Upper lobe of left lung (tissue), 6 donors: ENCODE measurements at regions not wholly inside any gene's neighbourhood (a gene's known extent, or its start where the extent isn't known, plus 50 kb on each side); places are given as distances from the start of the nearest gene placed in this dataset.

ENCODE experiments used
- ATAC-seq, 2 donors: fragments of 200-7000 bp; cut with Tn5 transposase; one replicate each; pipeline ENCODE4 v1.9.1; 2022; ENCODE audit warnings: mild to moderate bottlenecking in 2 of 2, moderate library complexity in 2 of 2; ENCODE audit not compliant: low FRiP score in 2 of 2
- DNase-seq, 2 donors: peaks; one replicate each; pipeline ENCODE4 v3.0.0-alpha.2; 2019 to 2020
- H3K27ac ChIP-seq, 4 donors: fragments of 200-600 bp; sonication (generic); one replicate each; pipeline ENCODE4 v1.5.1; 2016 to 2019
- H3K27me3 ChIP-seq, 4 donors: fragments of 200-600 bp; sonication (generic); one replicate each; pipeline ENCODE4 v1.5.1; 2017 to 2019
- H3K36me3 ChIP-seq, 4 donors: fragments of 200-600 bp; sonication (generic); one replicate each; pipeline ENCODE4 v1.5.1; 2016 to 2019
- H3K4me1 ChIP-seq, 4 donors: fragments of 200-600 bp; sonication (generic); one replicate each; pipeline ENCODE4 v1.5.1; 2018 to 2019
- H3K4me3 ChIP-seq, 4 donors: fragments of 200-600 bp; sonication (generic); one replicate each; pipeline ENCODE4 v1.5.1; 2017 to 2019; ENCODE audit warnings: mild to moderate bottlenecking in 2 of 4, moderate library complexity in 1 of 4
- H3K9me3 ChIP-seq, 4 donors: fragments of 200-600 bp; sonication (generic); one replicate each; pipeline ENCODE4 v1.5.1; 2018 to 2019
- EP300 ChIP-seq, 4 donors: sonication (generic); formaldehyde crosslinking; IDR thresholded peaks; one replicate each; pipeline ENCODE4 v1.5.1; 2017; ENCODE audit warnings: antibody characterized with exemption in 4 of 4, control low read depth in 2 of 4
- POLR2A ChIP-seq, 4 donors: fragments of 450-650 bp; IDR thresholded peaks; one replicate each; pipeline ENCODE4 v1.5.1; 2016 to 2017; ENCODE audit warnings: antibody characterized with exemption in 4 of 4, mild to moderate bottlenecking in 2 of 4
- POLR2AphosphoS5 ChIP-seq, 2 donors: sonication (generic); formaldehyde crosslinking; IDR thresholded peaks; one replicate each; pipeline ENCODE4 v1.5.1; 2017; ENCODE audit warnings: antibody characterized with exemption in 2 of 2
- WGBS, 2 donors: methylation state at CpG; one replicate each; pipeline ENCODE4 v1.1.5; 2017 to 2018; 5-methylcytosine and 5-hydroxymethylcytosine counted together
- TF ChIP-seq, protein P1 (sequence below), 6 experiments: fragments of 450-650 bp in 4 of 6; fragments of 200-600 bp in 2 of 6; sonication (generic) in 2 of 6; IDR thresholded peaks; one replicate each; pipeline ENCODE4 v1.5.1; 2016 to 2019; ENCODE audit warnings: antibody characterized with exemption in 6 of 6
- donor health status: DM: no; HTN: no; CAD: no; lungs with moderate emphysema.
- donor health status: DM: no; HTN: yes; CAD: no; lungs with severe emphysema.

DNA sequence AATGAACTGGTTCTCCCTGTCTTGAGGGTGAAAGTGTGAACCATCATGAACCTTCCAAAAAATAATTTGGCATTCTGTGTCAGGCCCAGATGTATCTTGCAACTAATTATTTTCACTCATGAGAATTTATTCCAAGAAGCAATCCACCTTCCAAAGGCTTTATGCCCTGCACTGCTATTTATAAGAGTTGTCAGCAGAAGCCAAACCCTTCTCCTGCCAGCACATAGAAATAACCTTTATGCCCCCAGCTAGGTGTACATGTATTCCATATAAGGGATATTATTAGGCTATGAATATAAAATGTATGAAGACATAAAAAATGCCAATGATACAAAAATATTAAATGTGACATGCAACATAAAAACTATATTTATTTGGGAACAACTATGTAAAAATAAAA is 69.0 kb upstream of the GDF10 start:
- DNase-seq: no peak
- Histone ChIP-seq H3K27me3 (no peaks in the 10 kb centered on the region), H3K27ac (no peak overlapping the region), H3K4me3 (no peak overlapping the region), H3K4me1 (peaks cover 0 to 6% (median 0%) of the 10 kb centered on the region in 4 donors), H3K9me3 (peaks cover 0 to 5% (median 0%) of the 10 kb centered on the region in 4 donors), H3K36me3 (no peaks in the 10 kb centered on the region)
- no peak for TF ChIP-seq POLR2A (IDR thresholded peaks at IDR 0.05)
- TF ChIP-seq EP300 (IDR thresholded peaks at IDR 0.05): no peak
- TF ChIP-seq POLR2AphosphoS5 (IDR thresholded peaks at IDR 0.05): no peak
- TF ChIP-seq, protein P1, sequence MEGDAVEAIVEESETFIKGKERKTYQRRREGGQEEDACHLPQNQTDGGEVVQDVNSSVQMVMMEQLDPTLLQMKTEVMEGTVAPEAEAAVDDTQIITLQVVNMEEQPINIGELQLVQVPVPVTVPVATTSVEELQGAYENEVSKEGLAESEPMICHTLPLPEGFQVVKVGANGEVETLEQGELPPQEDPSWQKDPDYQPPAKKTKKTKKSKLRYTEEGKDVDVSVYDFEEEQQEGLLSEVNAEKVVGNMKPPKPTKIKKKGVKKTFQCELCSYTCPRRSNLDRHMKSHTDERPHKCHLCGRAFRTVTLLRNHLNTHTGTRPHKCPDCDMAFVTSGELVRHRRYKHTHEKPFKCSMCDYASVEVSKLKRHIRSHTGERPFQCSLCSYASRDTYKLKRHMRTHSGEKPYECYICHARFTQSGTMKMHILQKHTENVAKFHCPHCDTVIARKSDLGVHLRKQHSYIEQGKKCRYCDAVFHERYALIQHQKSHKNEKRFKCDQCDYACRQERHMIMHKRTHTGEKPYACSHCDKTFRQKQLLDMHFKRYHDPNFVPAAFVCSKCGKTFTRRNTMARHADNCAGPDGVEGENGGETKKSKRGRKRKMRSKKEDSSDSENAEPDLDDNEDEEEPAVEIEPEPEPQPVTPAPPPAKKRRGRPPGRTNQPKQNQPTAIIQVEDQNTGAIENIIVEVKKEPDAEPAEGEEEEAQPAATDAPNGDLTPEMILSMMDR (IDR thresholded peaks at IDR 0.05): no peak
- ATAC-seq: no peak

DNA sequence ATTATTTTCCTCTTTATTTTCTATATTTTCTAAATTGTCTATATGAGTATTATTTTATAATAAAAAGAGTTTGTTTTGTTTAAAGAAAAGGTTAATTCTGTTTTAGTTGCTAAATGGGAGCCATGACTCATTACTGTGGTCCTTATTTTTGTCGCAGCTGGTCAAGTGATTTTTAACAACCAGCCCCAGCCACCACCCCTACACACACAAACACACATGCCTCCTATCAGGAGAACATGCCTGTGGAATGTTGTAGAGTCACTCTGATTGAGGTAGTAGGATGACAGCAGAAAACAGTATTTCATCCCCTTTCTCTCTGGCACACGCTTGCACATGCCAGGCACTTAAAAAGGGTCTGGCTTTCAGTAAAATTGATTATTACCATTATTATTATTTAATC is 68.6 kb upstream of the GDF10 start:
- H3K9me3 ChIP-seq: peaks cover 0 to 5% (median 0%) of the 10 kb centered on the region in 4 donors
- H3K4me1 ChIP-seq: peaks cover 0 to 6% (median 0%) of the 10 kb centered on the region in 4 donors
- H3K27ac ChIP-seq: no peak overlapping the region
- no peaks in the 10 kb centered on the region for H3K27me3 ChIP-seq
- TF ChIP-seq POLR2AphosphoS5 (IDR thresholded peaks at IDR 0.05): no peak
- TF ChIP-seq EP300 (IDR thresholded peaks at IDR 0.05): no peak
- TF ChIP-seq, protein P1 (IDR thresholded peaks at IDR 0.05): no peak
- no peak for TF ChIP-seq POLR2A (IDR thresholded peaks at IDR 0.05)
- H3K36me3 ChIP-seq: no peaks in the 10 kb centered on the region
- 54 to 69% methylated on average over 2 of the region's 2 CpGs for WGBS, 2 donors
- no peak overlapping the region for H3K4me3 ChIP-seq
- DNase-seq (no peak), ATAC-seq (no peak)

DNA sequence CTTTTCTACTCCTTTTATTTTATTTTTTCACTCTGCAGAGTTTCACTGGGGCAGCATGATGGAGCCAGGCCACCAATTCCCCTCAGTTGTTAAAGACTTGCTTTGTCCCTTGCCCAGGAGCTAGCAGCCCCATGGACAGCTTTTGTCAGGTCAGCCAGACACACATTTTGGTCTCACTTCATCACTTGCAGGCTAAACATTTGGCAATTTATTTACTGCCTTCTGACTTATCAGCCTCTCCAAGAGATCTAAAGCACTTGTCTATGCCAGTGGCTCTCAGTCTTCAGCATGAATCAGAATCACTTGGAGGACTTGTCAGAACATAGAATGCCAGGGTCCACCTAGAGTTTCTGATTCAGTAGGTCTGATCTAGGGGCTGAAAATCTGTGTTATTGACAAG is 66.4 kb upstream of the GDF10 start:
- H3K27ac ChIP-seq: no peak overlapping the region
- H3K9me3 ChIP-seq: peaks cover 0 to 3% (median 0%) of the 10 kb centered on the region in 4 donors
- no peak for TF ChIP-seq POLR2A (IDR thresholded peaks at IDR 0.05)
- no peak for TF ChIP-seq POLR2AphosphoS5 (IDR thresholded peaks at IDR 0.05)
- H3K27me3 ChIP-seq: no peaks in the 10 kb centered on the region
- H3K4me1 ChIP-seq: peaks cover 0 to 6% (median 0%) of the 10 kb centered on the region in 4 donors
- no peaks in the 10 kb centered on the region for H3K36me3 ChIP-seq
- H3K4me3 ChIP-seq: no peak overlapping the region
- ATAC-seq: no peak
- DNase-seq: no peak

DNA sequence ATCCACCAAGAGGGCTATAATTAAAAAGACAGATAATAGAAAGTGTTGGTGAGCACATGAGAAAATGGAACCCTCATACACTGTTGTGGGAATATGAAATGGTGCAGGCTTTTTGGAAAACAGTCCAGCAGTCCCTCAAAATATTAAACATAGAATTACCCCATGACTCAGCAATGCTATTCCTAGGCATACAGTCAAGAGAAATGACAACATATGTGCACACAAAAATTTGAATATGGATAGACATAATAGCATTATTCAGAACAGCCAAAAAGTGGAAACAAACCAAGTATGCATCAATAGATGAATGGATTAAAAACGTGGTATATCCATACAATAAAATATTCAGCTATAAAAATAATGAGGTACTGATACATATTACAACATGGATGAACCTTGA is 64.5 kb upstream of the GDF10 start:
- Histone ChIP-seq H3K27me3 (no peaks in the 10 kb centered on the region), H3K4me3 (no peak overlapping the region), H3K36me3 (no peaks in the 10 kb centered on the region), H3K27ac (no peak overlapping the region), H3K9me3 (no peaks in the 10 kb centered on the region), H3K4me1 (peaks cover 0 to 2% (median 0%) of the 10 kb centered on the region in 4 donors)
- 54 to 74% methylated on average over 1 of the region's 1 CpG for WGBS, 2 donors
- ATAC-seq: no peak
- no peak for DNase-seq
- TF ChIP-seq POLR2AphosphoS5 (IDR thresholded peaks at IDR 0.05) (no peak), POLR2A (IDR thresholded peaks at IDR 0.05) (no peak), EP300 (IDR thresholded peaks at IDR 0.05) (no peak)
- TF ChIP-seq, protein P1 (IDR thresholded peaks at IDR 0.05): no peak

DNA sequence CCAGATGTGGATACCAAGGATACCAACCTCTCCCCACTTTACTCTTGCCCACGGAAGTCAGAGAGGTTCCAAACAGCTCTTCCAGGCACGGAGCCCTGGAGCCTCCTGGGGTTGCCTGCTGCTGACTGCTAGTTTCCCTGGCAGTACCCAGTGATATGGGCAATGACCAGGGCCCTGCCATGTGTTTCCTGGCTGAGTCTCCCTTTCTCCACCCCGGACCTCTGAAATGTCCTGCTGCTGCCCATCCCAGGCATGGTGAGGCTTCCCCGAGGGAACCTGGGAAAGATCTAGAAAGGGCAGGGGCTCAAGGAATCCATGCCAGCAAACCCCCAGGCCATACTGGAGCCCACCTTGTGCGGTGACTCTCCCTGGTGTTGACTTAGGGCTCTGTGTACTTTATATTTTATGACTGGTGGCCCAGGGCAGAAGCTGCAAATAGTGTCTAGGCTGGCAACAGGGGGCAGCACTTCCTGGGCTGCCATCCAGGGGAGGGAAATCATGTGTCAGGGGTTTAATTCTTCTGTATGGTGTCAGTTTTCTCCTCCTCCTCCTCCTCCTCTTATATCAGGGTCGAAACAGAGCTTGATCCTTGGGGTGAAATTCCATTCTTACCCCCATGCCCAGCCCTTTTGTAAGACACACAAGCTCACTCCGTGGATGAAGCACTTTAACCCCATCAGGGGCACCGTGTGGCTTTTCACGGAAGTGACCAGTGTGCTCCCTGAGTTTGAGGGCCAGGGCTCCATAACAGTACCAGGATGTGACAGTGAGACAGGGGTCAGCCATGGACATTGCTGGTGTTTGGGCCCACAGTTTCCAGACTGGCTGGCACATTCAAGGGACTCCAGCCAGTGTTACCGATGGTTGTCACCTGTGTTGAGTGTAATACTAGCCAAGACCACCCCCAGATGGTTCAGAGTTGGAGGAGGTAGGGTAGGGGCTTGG is 62.4 kb upstream of the GDF10 start:
- H3K27me3 ChIP-seq: no peaks in the 10 kb centered on the region
- DNase-seq (no peak), ATAC-seq (no peak)
- no peaks in the 10 kb centered on the region for H3K9me3 ChIP-seq
- H3K27ac ChIP-seq: no peak overlapping the region
- no peaks in the 10 kb centered on the region for H3K4me1 ChIP-seq
- TF ChIP-seq EP300 (IDR thresholded peaks at IDR 0.05): no peak
- H3K4me3 ChIP-seq: no peak overlapping the region
- WGBS, 2 donors: 75 to 85% methylated on average over 5 to 10 of the region's 10 CpGs
- H3K36me3 ChIP-seq: no peaks in the 10 kb centered on the region
